IMR-90 (cell line): ENCODE measurements at regions not wholly inside any gene's neighbourhood (a gene's known extent, or its start where the extent isn't known, plus 50 kb on each side); places are given as distances from the start of the nearest gene placed in this dataset.

Source experiments
- ATAC-seq: fragments of 200-7000 bp; cut with Tn5 transposase; 2 replicates; pipeline ENCODE4 v1.9.1; 2020; ENCODE audit warnings: low read depth, mild to moderate bottlenecking, moderate library complexity
- BruUV-seq: library from RNA; stranded (reverse); fragments of 400-500 nt; replicated peaks from 2 replicates; lab custom pipeline; 2021; lab: Mats Ljungman, UMichigan
- CTCF ChIA-PET: fragments of 300-600 bp; formaldehyde crosslinking; extraction: SDS; loops from one replicate; lab custom pipeline; 2021; ENCODE audit warnings: antibody characterized with exemption; lab: Yijun Ruan, JAX
- POLR2A ChIA-PET: fragments of 300-600 bp; sonication (Branson Sonifier 250); formaldehyde crosslinking; loops from one replicate; lab custom pipeline; 2022; ENCODE audit warnings: antibody characterized with exemption; ENCODE audit not compliant: unreplicated experiment; lab: Charles Lee
- DNase-seq: peaks from one replicate; pipeline ENCODE4 v3.0.0; 2013
- H2AFZ ChIP-seq: replicated peaks from 2 replicates; pipeline ENCODE3; 2013; ENCODE audit warnings: low read length, mild to moderate bottlenecking; ENCODE audit not compliant: poor library complexity
- H2AK5ac ChIP-seq: 2 replicates; pipeline ENCODE4 v1.6.1; 2013; ENCODE audit warnings: low read depth, low read length, inconsistent platforms
- H2AK9ac ChIP-seq: replicated peaks from 2 replicates; pipeline ENCODE3; 2013; ENCODE audit warnings: mild to moderate bottlenecking, low read depth, low read length, moderate library complexity; ENCODE audit not compliant: poor library complexity
- H2BK120ac ChIP-seq: 2 replicates; pipeline ENCODE4 v1.6.1; 2013; ENCODE audit warnings: low read depth, low read length, inconsistent platforms
- H2BK15ac ChIP-seq: 3 replicates; pipeline ENCODE4 v1.6.1; 2013; ENCODE audit warnings: low read depth, low read length, inconsistent platforms
- H2BK20ac ChIP-seq: 2 replicates; pipeline ENCODE4 v1.6.1; 2013; ENCODE audit warnings: low read depth, mild to moderate bottlenecking, inconsistent platforms, low read length, moderate library complexity
- H2BK5ac ChIP-seq: 2 replicates; pipeline ENCODE4 v1.6.1; 2013; ENCODE audit warnings: mild to moderate bottlenecking, low read depth, low read length, inconsistent platforms; ENCODE audit not compliant: poor library complexity, severe bottlenecking
- H3K14ac ChIP-seq: replicated peaks from 2 replicates; pipeline ENCODE4 v1.6.1; 2013; ENCODE audit warnings: low read depth, low read length, inconsistent platforms
- H3K18ac ChIP-seq: 2 replicates; pipeline ENCODE4 v1.6.1; 2013; ENCODE audit warnings: low read depth, low read length, control low read depth
- H3K23ac ChIP-seq: 2 replicates; pipeline ENCODE4 v1.6.1; 2013; ENCODE audit warnings: low read depth, low read length, inconsistent platforms
- H3K27ac ChIP-seq: 2 replicates; pipeline ENCODE4 v1.5.1; 2013; ENCODE audit warnings: mild to moderate bottlenecking, control low read depth, low read length; ENCODE audit not compliant: insufficient read depth
- H3K27me3 ChIP-seq: 2 replicates; pipeline ENCODE4 v1.6.1; 2013; ENCODE audit warnings: low read length; ENCODE audit not compliant: control insufficient read depth, insufficient read depth
- H3K36me3 ChIP-seq: 2 replicates; pipeline ENCODE4 v1.6.1; 2013; ENCODE audit warnings: low read length, mixed read lengths; ENCODE audit not compliant: control insufficient read depth, insufficient read depth
- H3K4ac ChIP-seq: 2 replicates; pipeline ENCODE4 v1.6.1; 2013; ENCODE audit warnings: low read depth, low read length, inconsistent platforms
- H3K4me1 ChIP-seq: 2 replicates; pipeline ENCODE4 v1.6.1; 2013; ENCODE audit warnings: low read length, mixed read lengths; ENCODE audit not compliant: control insufficient read depth, insufficient read depth
- H3K4me2 ChIP-seq: 2 replicates; pipeline ENCODE4 v1.6.1; 2013; ENCODE audit warnings: low read depth, mild to moderate bottlenecking, control low read depth, low read length, moderate library complexity
- H3K4me3 ChIP-seq: 2 replicates; pipeline ENCODE4 v1.5.1; 2013; ENCODE audit warnings: low read depth, mild to moderate bottlenecking, control low read depth, low read length, moderate library complexity; ENCODE audit not compliant: insufficient read depth
- H3K56ac ChIP-seq: 2 replicates; pipeline ENCODE4 v1.6.1; 2013; ENCODE audit warnings: low read length, inconsistent platforms; ENCODE audit not compliant: insufficient read depth; ENCODE audit errors: extremely low read depth
- H3K79me1 ChIP-seq, 2 experiments: 2 replicates each; pipeline ENCODE4 v1.6.1; 2013; ENCODE audit warnings: low read length in 2 of 2, inconsistent platforms in 1 of 2, low read depth in 1 of 2
- H3K9ac ChIP-seq: 2 replicates; pipeline ENCODE4 v1.6.1; 2013; ENCODE audit warnings: low read depth, low read length, control low read depth
- H3K9me1 ChIP-seq: 2 replicates; pipeline ENCODE4 v1.6.1; 2013; ENCODE audit warnings: low read length, inconsistent platforms; ENCODE audit not compliant: insufficient read depth
- H3K9me3 ChIP-seq: 2 replicates; pipeline ENCODE4 v1.6.1; 2013; ENCODE audit warnings: low read length; ENCODE audit not compliant: control insufficient read depth, insufficient read depth
- H4K20me1 ChIP-seq: 2 replicates; pipeline ENCODE4 v1.6.1; 2013; ENCODE audit warnings: low read length, inconsistent platforms; ENCODE audit not compliant: insufficient read depth
- H4K5ac ChIP-seq: 2 replicates; pipeline ENCODE4 v1.6.1; 2013; ENCODE audit warnings: mild to moderate bottlenecking, low read depth, low read length, control low read depth
- H4K8ac ChIP-seq, 2 experiments: 2 replicates each; pipeline ENCODE4 v1.6.1; 2013; ENCODE audit warnings: low read depth in 2 of 2, low read length in 2 of 2, control low read depth in 1 of 2, inconsistent platforms in 1 of 2
- H4K91ac ChIP-seq: 2 replicates; pipeline ENCODE4 v1.6.1; 2013; ENCODE audit warnings: low read depth, low read length, inconsistent platforms; ENCODE audit not compliant: insufficient read depth
- BHLHE40 ChIP-seq: fragments of 150-350 bp; IDR thresholded peaks from 2 replicates; pipeline ENCODE4 v1.6.1; 2016; ENCODE audit warnings: mild to moderate bottlenecking, low read depth, low read length
- CEBPB ChIP-seq: IDR thresholded peaks from 2 replicates; pipeline ENCODE4 v1.6.1; 2012; ENCODE audit warnings: low read depth, low read length, improper control_type of control experiment
- CHD1 ChIP-seq: IDR thresholded peaks from 2 replicates; pipeline ENCODE4 v1.6.1; 2012; ENCODE audit warnings: low read depth, low read length, improper control_type of control experiment
- CTCF ChIP-seq: conservative IDR thresholded peaks from 2 replicates; pipeline ENCODE4 v1.5.1; 2012; ENCODE audit warnings: mild to moderate bottlenecking, low read depth, low read length, improper control_type of control experiment
- ELK1 ChIP-seq: fragments of 150-350 bp; IDR thresholded peaks from 2 replicates; pipeline ENCODE4 v1.6.1; 2016; ENCODE audit warnings: low read depth, mild to moderate bottlenecking, low read length, moderate library complexity, borderline replicate concordance
- FOS ChIP-seq: fragments of 150-350 bp; IDR thresholded peaks from 2 replicates; pipeline ENCODE4 v1.6.1; 2016; ENCODE audit warnings: low read depth, low read length
- MAZ ChIP-seq: IDR thresholded peaks from 2 replicates; pipeline ENCODE4 v1.6.1; 2012; ENCODE audit warnings: low read depth, mild to moderate bottlenecking, low read length, improper control_type of control experiment, moderate library complexity, borderline replicate concordance
- MXI1 ChIP-seq: IDR thresholded peaks from 2 replicates; pipeline ENCODE4 v1.6.1; 2012; ENCODE audit warnings: low read depth, mild to moderate bottlenecking, low read length, moderate library complexity, borderline replicate concordance
- NFE2L2 ChIP-seq: fragments of 150-350 bp; IDR thresholded peaks from 2 replicates; pipeline ENCODE4 v1.6.1; 2016; ENCODE audit warnings: low read depth, mild to moderate bottlenecking, low read length
- POLR2A ChIP-seq: IDR thresholded peaks from 2 replicates; pipeline ENCODE4 v1.6.1; 2012; ENCODE audit warnings: mild to moderate bottlenecking, low read depth, low read length
- RCOR1 ChIP-seq: IDR thresholded peaks from 2 replicates; pipeline ENCODE4 v1.6.1; 2012; ENCODE audit warnings: mild to moderate bottlenecking, low read length, improper control_type of control experiment; ENCODE audit not compliant: insufficient replicate concordance
- SMC3 ChIP-seq: fragments of 150-350 bp; IDR thresholded peaks from 2 replicates; pipeline ENCODE4 v1.6.1; 2016; ENCODE audit warnings: low read depth, mild to moderate bottlenecking, antibody characterized with exemption, low read length, moderate library complexity
- WGBS, 2 experiments: methylation state at CpG; one replicate each; pipeline versions ENCODE4 v1.1.5 to v1.1.7; 2013; ENCODE audit warnings: missing lambda C conversion rate in 2 of 2; ENCODE audit not compliant: insufficient read length in 1 of 2; ENCODE audit errors: extremely low coverage in 2 of 2; 5-methylcytosine and 5-hydroxymethylcytosine counted together
- dilution Hi-C: fragments of 300-500 bp; cut with HindIII; formaldehyde crosslinking; loops from one replicate; pipeline ENCODE4 v1.14.3; 2018; ENCODE audit warnings: low sequenced_read_pairs; ENCODE audit not compliant: unreplicated experiment
- in situ Hi-C: fragments of 300-500 bp; cut with MboI; formaldehyde crosslinking; loops from 3 replicates; pipeline ENCODE4 v1.14.3; 2019; ENCODE audit warnings: low sequenced_read_pairs, inconsistent platforms, mixed read lengths
- intact Hi-C: fragments of 100-400 bp; cut with micrococcal nuclease; formaldehyde crosslinking; loops from 2 replicates; pipeline ENCODE4 v1.10.0; 2022

- Histone ChIP-seq H3K4me1 (no peaks in the 10 kb centered on the region), H3K79me1 (no peaks in the 10 kb centered on the region), H3K56ac (no peak overlapping the region), H4K91ac (no peak overlapping the region), H2BK15ac (no peak overlapping the region), H3K9ac (no peak overlapping the region), H2AFZ (no peak overlapping the region), H3K36me3 (no peaks in the 10 kb centered on the region), H3K4ac (no peak overlapping the region), H2BK20ac (no peak overlapping the region), H4K5ac (no peak overlapping the region), H3K23ac (no peak overlapping the region), H3K27me3 (no peaks in the 10 kb centered on the region; the same call in 1 of the 2 replicates), H3K27ac (no peak overlapping the region), H2AK5ac (no peak overlapping the region), H3K9me3 (no peaks in the 10 kb centered on the region), H3K9me1 (no peaks in the 10 kb centered on the region), H4K8ac (no peak overlapping the region), H3K14ac (no peak overlapping the region), H4K20me1 (no peaks in the 10 kb centered on the region), H3K18ac (no peak overlapping the region), H2BK5ac (no peak overlapping the region), H3K4me2 (no peak overlapping the region), H2AK9ac (no peak overlapping the region), H2BK120ac (no peak overlapping the region), H3K4me3 (no peak overlapping the region)
- POLR2A ChIA-PET: no interaction called here
- ATAC-seq: no peak
- in situ Hi-C loops: no loop called here
- no CpG with 5 or more reads among the region's 2 CpGs for WGBS, 2 experiments
- dilution Hi-C loops: no loop called here
- CTCF ChIA-PET: no interaction called here
- no TSS peak for BruUV-seq
- TF ChIP-seq FOS (no peak), SMC3 (no peak), CHD1 (no peak), BHLHE40 (no peak), NFE2L2 (no peak), MAZ (no peak), MXI1 (no peak), CTCF (no peak), ELK1 (no peak), CEBPB (no peak), POLR2A (no peak), RCOR1 (no peak)
- no peak for DNase-seq
- intact Hi-C loops: no loop called here
Measured at GRCh38 chr2:177026956-177027355, 185.6 kb upstream of the HNRNPA3 start.
